Fibroblast of lung (primary cell): ENCODE measurements at regions not wholly inside any gene's neighbourhood (a gene's known extent, or its start where the extent isn't known, plus 50 kb on each side); places are given as distances from the start of the nearest gene placed in this dataset.

Experiments
- DNase-seq, 2 donors: peaks; one replicate each; pipeline versions ENCODE4 v3.0.0 to v3.0.0-alpha.2; 2010; ENCODE audit warnings: low read depth in 2 of 2
- H2AFZ ChIP-seq: 2 replicates; pipeline ENCODE4 v1.5.1; 2012; ENCODE audit warnings: low read length, control low read depth, inconsistent platforms
- H3K27ac ChIP-seq: 2 replicates; pipeline ENCODE4 v1.5.1; 2011; ENCODE audit warnings: low read length, control low read depth; ENCODE audit not compliant: insufficient read depth
- H3K27me3 ChIP-seq: 2 replicates; pipeline ENCODE4 v1.5.1; 2011; ENCODE audit warnings: mild to moderate bottlenecking, low read length; ENCODE audit not compliant: control insufficient read depth, insufficient read depth
- H3K36me3 ChIP-seq: 2 replicates; pipeline ENCODE4 v1.5.1; 2011; ENCODE audit warnings: low read length; ENCODE audit not compliant: control insufficient read depth, insufficient read depth
- H3K4me1 ChIP-seq: 2 replicates; pipeline ENCODE4 v1.5.1; 2011; ENCODE audit warnings: low read length; ENCODE audit not compliant: control insufficient read depth, insufficient read depth; ENCODE audit errors: extremely low read depth
- H3K4me2 ChIP-seq: 2 replicates; pipeline ENCODE4 v1.5.1; 2011; ENCODE audit warnings: low read length, control low read depth; ENCODE audit not compliant: insufficient read depth; ENCODE audit errors: extremely low read depth
- H3K4me3 ChIP-seq, 4 experiments: fragments of 200-600 bp in 1 of 4; sonication (generic) in 1 of 4; replicated peaks in 1 of 4; 2 replicates each; pipeline ENCODE4 v1.5.1; 2011 to 2016; ENCODE audit warnings: low read length in 4 of 4, low read depth in 3 of 4, mild to moderate bottlenecking in 3 of 4, control low read depth in 2 of 4, inconsistent platforms in 1 of 4, mixed read lengths in 1 of 4; ENCODE audit not compliant: insufficient read depth in 1 of 4; ENCODE audit errors: control extremely low read depth in 1 of 4
- H3K79me2 ChIP-seq: 2 replicates; pipeline ENCODE4 v1.5.1; 2012; ENCODE audit warnings: mild to moderate bottlenecking, low read length, inconsistent platforms; ENCODE audit not compliant: control insufficient read depth, insufficient read depth
- H3K9ac ChIP-seq: 2 replicates; pipeline ENCODE4 v1.5.1; 2011; ENCODE audit warnings: mild to moderate bottlenecking, low read length, control low read depth; ENCODE audit not compliant: insufficient read depth
- H3K9me3 ChIP-seq: 2 replicates; pipeline ENCODE4 v1.5.1; 2012; ENCODE audit warnings: low read depth, low read length; ENCODE audit not compliant: control insufficient read depth, insufficient read depth
- H4K20me1 ChIP-seq: 2 replicates; pipeline ENCODE4 v1.5.1; 2011; ENCODE audit warnings: low read length; ENCODE audit not compliant: control insufficient read depth, insufficient read depth; ENCODE audit errors: extremely low read depth
- CTCF ChIP-seq, 2 donors: IDR thresholded peaks in 1 of 2; conservative IDR thresholded peaks in 1 of 2; 1 replicate in 1 of 2; 2 replicates in 1 of 2; pipeline ENCODE4 v1.5.1; 2011 to 2012; ENCODE audit warnings: low read length in 2 of 2, control low read depth in 1 of 2, inconsistent platforms in 1 of 2, low read depth in 1 of 2, mild to moderate bottlenecking in 1 of 2
- EZH2 ChIP-seq: IDR thresholded peaks from 2 replicates; pipeline ENCODE4 v1.5.1; 2012; ENCODE audit warnings: low read length, control low read depth, mild to moderate bottlenecking; ENCODE audit errors: missing control alignments

GRCh38 chr6:2505624-2506023 is 245.1 kb downstream of the MYLK4 start:
- Histone ChIP-seq H3K9me3 (no peaks in the 10 kb centered on the region), H3K36me3 (no peaks in the 10 kb centered on the region), H3K9ac (no peak overlapping the region), H3K27ac (no peak overlapping the region), H3K4me1 (no peaks in the 10 kb centered on the region), H2AFZ (no peak overlapping the region), H3K4me2 (no peak overlapping the region), H4K20me1 (no peaks in the 10 kb centered on the region), H3K4me3 (no peak overlapping the region), H3K27me3 (peaks cover 6% of the 10 kb centered on the region), H3K79me2 (no peaks in the 10 kb centered on the region)
- TF ChIP-seq CTCF (conservative IDR thresholded peaks at IDR 0.05 in 1 of 2, IDR thresholded peaks at IDR 0.05 in 1 of 2; ENCODE audit: low read depth in 1 of 2, low read length in 2 of 2), result peak; percentile 5 to 33
- no peak for TF ChIP-seq EZH2
- DNase-seq, result no peak

- Histone ChIP-seq H3K4me3 (no peak overlapping the region), H3K4me2 (no peak overlapping the region), H2AFZ (no peak overlapping the region), H3K9ac (no peak overlapping the region), H3K79me2 (no peaks in the 10 kb centered on the region), H3K4me1 (no peaks in the 10 kb centered on the region), H3K9me3 (no peaks in the 10 kb centered on the region), H3K27me3 (peaks cover 3% of the 10 kb centered on the region), H3K27ac (no peak overlapping the region), H3K36me3 (no peaks in the 10 kb centered on the region), H4K20me1 (no peaks in the 10 kb centered on the region)
- no peak for TF ChIP-seq CTCF (conservative IDR thresholded peaks at IDR 0.05 in 1 of 2, IDR thresholded peaks at IDR 0.05 in 1 of 2; ENCODE audit: low read depth in 1 of 2, low read length in 2 of 2)
- no peak for TF ChIP-seq EZH2
- DNase-seq, result no peak
These were observed 246.1 kb downstream of the MYLK4 start for GRCh38 chr6:2504495-2505064.

- peaks cover 3% of the 10 kb centered on the region for H3K27me3 ChIP-seq
- no peaks in the 10 kb centered on the region for H3K36me3 ChIP-seq
- H4K20me1 ChIP-seq, result no peaks in the 10 kb centered on the region
- TF ChIP-seq EZH2, result no peak
- TF ChIP-seq CTCF (conservative IDR thresholded peaks at IDR 0.05 in 1 of 2, IDR thresholded peaks at IDR 0.05 in 1 of 2; ENCODE audit: low read depth in 1 of 2, low read length in 2 of 2), result no peak
- H2AFZ ChIP-seq, result no peak overlapping the region
- H3K27ac ChIP-seq, result no peak overlapping the region
- no peak overlapping the region for H3K9ac ChIP-seq
- H3K79me2 ChIP-seq, result no peaks in the 10 kb centered on the region
- H3K4me1 ChIP-seq, result no peaks in the 10 kb centered on the region
- H3K4me3 ChIP-seq, result no peak overlapping the region
- no peak overlapping the region for H3K4me2 ChIP-seq
- DNase-seq, result peak; percentile 51 to 53
- H3K9me3 ChIP-seq, result no peaks in the 10 kb centered on the region
These were observed 246.8 kb downstream of the MYLK4 start for GRCh38 chr6:2503816-2504494.
